ENCODE measurements at regions not wholly inside any gene's neighbourhood (a gene's known extent, or its start where the extent isn't known, plus 50 kb on each side); places are given as distances from the start of the nearest gene placed in this dataset.

GRCh38 chr5:88539026-88539425 lies 270.4 kb upstream of the TMEM161B start:
- H3K36me3 ChIP-seq (ENCODE audit: control insufficient read depth in 4 of 4, insufficient read depth in 3 of 4, low read depth in 1 of 4, low read length in 3 of 4) = no peaks in the 10 kb centered on the region
- DNase-seq (ENCODE audit: low spot score) = no peak
- WGBS = 67% methylated on average over 4 of the region's 4 CpGs
- H3K4me3 ChIP-seq (ENCODE audit: low read depth in 1 of 3, low read length in 3 of 3) = no peak overlapping the region
- no peaks in the 10 kb centered on the region for H3K4me1 ChIP-seq (ENCODE audit: control insufficient read depth in 4 of 4, insufficient read depth in 4 of 4, low read length in 3 of 4)
- TF ChIP-seq SP1 (IDR thresholded peaks at IDR 0.05) = no peak
- TF ChIP-seq REST (IDR thresholded peaks at IDR 0.05) = no peak
- no peak for TF ChIP-seq FOXA2 (IDR thresholded peaks at IDR 0.05)
- TF ChIP-seq JUND (IDR thresholded peaks at IDR 0.05) = no peak
- no peak for TF ChIP-seq MAX (IDR thresholded peaks at IDR 0.05)
- TF ChIP-seq, protein P1, sequence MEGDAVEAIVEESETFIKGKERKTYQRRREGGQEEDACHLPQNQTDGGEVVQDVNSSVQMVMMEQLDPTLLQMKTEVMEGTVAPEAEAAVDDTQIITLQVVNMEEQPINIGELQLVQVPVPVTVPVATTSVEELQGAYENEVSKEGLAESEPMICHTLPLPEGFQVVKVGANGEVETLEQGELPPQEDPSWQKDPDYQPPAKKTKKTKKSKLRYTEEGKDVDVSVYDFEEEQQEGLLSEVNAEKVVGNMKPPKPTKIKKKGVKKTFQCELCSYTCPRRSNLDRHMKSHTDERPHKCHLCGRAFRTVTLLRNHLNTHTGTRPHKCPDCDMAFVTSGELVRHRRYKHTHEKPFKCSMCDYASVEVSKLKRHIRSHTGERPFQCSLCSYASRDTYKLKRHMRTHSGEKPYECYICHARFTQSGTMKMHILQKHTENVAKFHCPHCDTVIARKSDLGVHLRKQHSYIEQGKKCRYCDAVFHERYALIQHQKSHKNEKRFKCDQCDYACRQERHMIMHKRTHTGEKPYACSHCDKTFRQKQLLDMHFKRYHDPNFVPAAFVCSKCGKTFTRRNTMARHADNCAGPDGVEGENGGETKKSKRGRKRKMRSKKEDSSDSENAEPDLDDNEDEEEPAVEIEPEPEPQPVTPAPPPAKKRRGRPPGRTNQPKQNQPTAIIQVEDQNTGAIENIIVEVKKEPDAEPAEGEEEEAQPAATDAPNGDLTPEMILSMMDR (IDR thresholded peaks at IDR 0.05; ENCODE audit: low read depth, low read length, missing input control) = no peak
- no peak for TF ChIP-seq YY1 (IDR thresholded peaks at IDR 0.05)
- no peak for TF ChIP-seq RXRA (IDR thresholded peaks at IDR 0.05)
- no peak for TF ChIP-seq HNF4G (IDR thresholded peaks at IDR 0.05)
- TF ChIP-seq NR2F2 (IDR thresholded peaks at IDR 0.05) = no peak
- no peak for TF ChIP-seq HNF4A (conservative IDR thresholded peaks at IDR 0.05)
- no peak for TF ChIP-seq EGR1 (IDR thresholded peaks at IDR 0.05; ENCODE audit: low read depth in 2 of 2)
- TF ChIP-seq FOXA1 (IDR thresholded peaks at IDR 0.05) = no peak
- TF ChIP-seq, protein P2, sequence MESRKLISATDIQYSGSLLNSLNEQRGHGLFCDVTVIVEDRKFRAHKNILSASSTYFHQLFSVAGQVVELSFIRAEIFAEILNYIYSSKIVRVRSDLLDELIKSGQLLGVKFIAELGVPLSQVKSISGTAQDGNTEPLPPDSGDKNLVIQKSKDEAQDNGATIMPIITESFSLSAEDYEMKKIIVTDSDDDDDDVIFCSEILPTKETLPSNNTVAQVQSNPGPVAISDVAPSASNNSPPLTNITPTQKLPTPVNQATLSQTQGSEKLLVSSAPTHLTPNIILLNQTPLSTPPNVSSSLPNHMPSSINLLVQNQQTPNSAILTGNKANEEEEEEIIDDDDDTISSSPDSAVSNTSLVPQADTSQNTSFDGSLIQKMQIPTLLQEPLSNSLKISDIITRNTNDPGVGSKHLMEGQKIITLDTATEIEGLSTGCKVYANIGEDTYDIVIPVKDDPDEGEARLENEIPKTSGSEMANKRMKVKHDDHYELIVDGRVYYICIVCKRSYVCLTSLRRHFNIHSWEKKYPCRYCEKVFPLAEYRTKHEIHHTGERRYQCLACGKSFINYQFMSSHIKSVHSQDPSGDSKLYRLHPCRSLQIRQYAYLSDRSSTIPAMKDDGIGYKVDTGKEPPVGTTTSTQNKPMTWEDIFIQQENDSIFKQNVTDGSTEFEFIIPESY (IDR thresholded peaks at IDR 0.05) = no peak
- no peak for TF ChIP-seq RAD21 (IDR thresholded peaks at IDR 0.05)
- H3K27me3 ChIP-seq (ENCODE audit: control insufficient read depth in 4 of 4, insufficient read depth in 4 of 4, low read length in 3 of 4) = no peaks in the 10 kb centered on the region
- H3K9ac ChIP-seq (ENCODE audit: low read depth in 1 of 2, low read length in 2 of 2) = no peak overlapping the region
- no peak overlapping the region for H3K27ac ChIP-seq (ENCODE audit: low read depth in 1 of 2, low read length in 2 of 2)
- H3K9me3 ChIP-seq (ENCODE audit: control insufficient read depth in 4 of 4, low read length in 3 of 4) = no peaks in the 10 kb centered on the region

DNA sequence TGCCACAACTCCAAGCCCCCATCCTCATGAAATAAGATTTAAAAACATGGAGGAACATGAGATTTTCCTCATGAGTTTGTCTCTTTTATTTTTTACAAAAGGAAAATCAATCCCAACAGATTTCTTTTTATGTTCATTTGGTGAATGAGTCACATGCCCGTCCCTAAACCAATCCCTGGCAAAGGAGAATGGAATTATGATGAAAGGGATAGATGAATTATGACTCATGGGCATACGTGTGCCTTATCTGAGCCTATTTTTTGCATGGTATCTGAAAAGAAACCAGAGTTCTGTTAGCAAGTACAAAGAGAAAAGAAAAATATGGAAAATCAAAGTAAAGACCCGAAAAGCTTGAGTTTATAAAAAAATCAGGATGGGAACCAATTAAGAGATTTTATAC lies 267.5 kb upstream of the TMEM161B start:
- no peak for DNase-seq (ENCODE audit: low spot score)
- Histone ChIP-seq H3K36me3 (ENCODE audit: control insufficient read depth in 4 of 4, insufficient read depth in 3 of 4, low read depth in 1 of 4, low read length in 3 of 4) (no peaks in the 10 kb centered on the region), H3K4me1 (ENCODE audit: control insufficient read depth in 4 of 4, insufficient read depth in 4 of 4, low read length in 3 of 4) (no peaks in the 10 kb centered on the region), H3K27ac (ENCODE audit: low read depth in 1 of 2, low read length in 2 of 2) (no peak overlapping the region), H3K27me3 (ENCODE audit: control insufficient read depth in 4 of 4, insufficient read depth in 4 of 4, low read length in 3 of 4) (no peaks in the 10 kb centered on the region), H3K9ac (ENCODE audit: low read depth in 1 of 2, low read length in 2 of 2) (no peak overlapping the region), H3K9me3 (ENCODE audit: control insufficient read depth in 4 of 4, low read length in 3 of 4) (no peaks in the 10 kb centered on the region), H3K4me3 (ENCODE audit: low read depth in 1 of 3, low read length in 3 of 3) (no peak overlapping the region)
- TF ChIP-seq ATF3 (IDR thresholded peaks at IDR 0.05) = no peak
- TF ChIP-seq TAF1 (conservative IDR thresholded peaks at IDR 0.05) = no peak
- TF ChIP-seq FOXA2 (IDR thresholded peaks at IDR 0.05) = no peak
- TF ChIP-seq GABPA (IDR thresholded peaks at IDR 0.05 in 1 of 2, conservative IDR thresholded peaks at IDR 0.05 in 1 of 2) = no peak
- no peak for TF ChIP-seq HNF4G (IDR thresholded peaks at IDR 0.05)
- no peak for TF ChIP-seq NR2F2 (IDR thresholded peaks at IDR 0.05)
- TF ChIP-seq, protein P2 (IDR thresholded peaks at IDR 0.05) = no peak
- TF ChIP-seq, protein P1 (IDR thresholded peaks at IDR 0.05; ENCODE audit: low read depth, low read length, missing input control) = no peak
- no peak for TF ChIP-seq HNF4A (conservative IDR thresholded peaks at IDR 0.05)
- TF ChIP-seq SP1 (IDR thresholded peaks at IDR 0.05) = no peak
- TF ChIP-seq JUND (IDR thresholded peaks at IDR 0.05) = no peak
- 60% methylated on average over 3 of the region's 3 CpGs for WGBS
